NCI-H69 (cell line): ENCODE measurements at regions not wholly inside any gene's neighbourhood (a gene's known extent, or its start where the extent isn't known, plus 50 kb on each side); places are given as distances from the start of the nearest gene placed in this dataset.
A peak's percentile ranks its signal among the peaks of the same experiment; 100 is the strongest.

Source experiments
- DNase-seq: peaks from one replicate; lab custom pipeline; 2025; lab: John Stamatoyannopoulos, UW

- DNase-seq: peak; percentile 8
Measured at GRCh38 chr3:59341459-59341858, 291.6 kb upstream of the CFAP20DC start.

DNA sequence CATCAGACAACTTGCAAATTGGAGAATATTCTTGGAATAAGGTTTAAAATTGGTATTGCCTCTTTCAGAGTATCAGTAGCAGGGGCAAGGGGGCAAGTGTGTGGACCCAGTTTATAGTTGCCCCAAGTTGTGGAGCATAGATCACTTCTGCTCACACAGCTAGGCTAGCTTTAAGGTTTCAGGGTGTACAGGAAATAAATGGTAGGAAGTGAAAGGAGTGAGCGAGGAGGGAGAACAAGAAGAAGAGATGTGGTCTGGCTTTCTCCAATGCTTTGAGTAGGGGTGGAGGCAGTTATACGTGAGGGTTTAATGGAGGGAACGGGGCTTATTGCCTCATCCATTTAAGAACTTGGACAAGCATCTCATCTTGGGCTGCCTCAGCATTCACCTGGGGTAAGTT is 290.0 kb upstream of the CFAP20DC start:
- DNase-seq: no peak

GRCh38 chr3:59338934-59339333 is 289.1 kb upstream of the CFAP20DC start:
- DNase-seq: no peak

DNA sequence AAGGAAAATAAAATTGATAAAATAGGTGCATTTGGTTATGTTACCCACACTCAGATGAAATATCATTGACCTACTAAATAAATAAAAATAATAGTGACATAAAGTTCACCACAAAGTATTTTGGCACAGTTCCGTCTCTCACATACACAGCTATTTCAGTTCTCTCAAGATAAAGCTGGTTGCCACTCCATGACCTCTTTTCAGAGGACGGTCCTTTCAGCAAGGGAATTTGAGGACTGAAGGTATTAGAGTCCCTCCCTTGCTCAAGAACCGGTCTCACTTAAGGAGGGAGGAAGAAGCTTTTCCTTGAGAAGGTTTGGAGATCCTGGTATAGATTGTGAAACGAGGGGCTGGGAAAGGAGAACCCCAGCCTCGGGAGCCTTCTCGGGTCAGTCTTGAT is 285.5 kb upstream of the CFAP20DC start:
- DNase-seq: no peak

GRCh38 chr3:59334585-59334984 is 284.8 kb upstream of the CFAP20DC start:
- no peak for DNase-seq

GRCh38 chr3:59327376-59327808 is 277.6 kb upstream of the CFAP20DC start:
- DNase-seq: peak; percentile 2

- peak; percentile 1 for DNase-seq
Measured at GRCh38 chr3:59326246-59327024, 276.6 kb upstream of the CFAP20DC start.

GRCh38 chr3:59321881-59322540 is 272.2 kb upstream of the CFAP20DC start:
- DNase-seq: peak; percentile 91

DNA sequence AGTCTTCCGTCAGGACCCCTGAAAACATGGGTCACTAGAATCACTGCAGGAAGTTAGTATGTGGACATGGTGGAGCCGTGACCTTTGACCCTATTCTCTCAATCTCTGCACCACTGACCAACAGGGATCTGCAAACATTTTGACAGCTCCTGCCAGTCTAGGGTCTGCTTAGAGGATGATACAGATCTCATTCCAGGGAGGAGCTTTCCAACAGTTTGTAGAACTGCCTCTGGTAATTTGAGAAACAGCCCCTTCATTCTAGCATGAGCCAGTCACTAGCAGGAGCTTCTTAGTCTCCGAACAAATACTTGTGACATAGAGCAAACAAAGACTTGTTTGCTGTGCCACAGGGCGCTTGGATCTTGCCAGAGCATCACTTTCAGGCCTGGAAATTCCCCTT is 270.3 kb upstream of the CFAP20DC start:
- DNase-seq: peak; percentile 93

GRCh38 chr3:59319442-59319841 is 269.6 kb upstream of the CFAP20DC start:
- no peak for DNase-seq

- DNase-seq: no peak
Measured at GRCh38 chr3:59318881-59319280, 269.1 kb upstream of the CFAP20DC start.

DNA sequence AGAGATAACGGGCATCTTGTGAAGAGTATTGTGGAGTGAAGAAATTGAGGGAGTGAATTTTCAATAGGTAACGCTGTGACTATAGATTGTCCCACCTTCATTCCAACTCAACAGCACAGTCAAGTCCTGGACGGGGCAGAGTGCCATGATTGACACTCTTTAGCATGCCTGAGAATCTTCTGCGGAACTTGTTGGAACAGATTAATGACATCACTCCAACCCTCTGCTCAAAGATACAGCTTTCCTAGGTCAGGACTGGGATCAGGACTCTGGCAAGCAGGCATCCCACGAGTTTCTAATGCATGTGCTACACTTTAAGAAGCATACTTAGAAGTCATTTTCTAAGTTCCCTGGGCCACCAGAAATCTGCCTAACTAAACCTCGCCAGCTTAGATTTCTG is 267.6 kb upstream of the CFAP20DC start:
- DNase-seq: no peak

DNA sequence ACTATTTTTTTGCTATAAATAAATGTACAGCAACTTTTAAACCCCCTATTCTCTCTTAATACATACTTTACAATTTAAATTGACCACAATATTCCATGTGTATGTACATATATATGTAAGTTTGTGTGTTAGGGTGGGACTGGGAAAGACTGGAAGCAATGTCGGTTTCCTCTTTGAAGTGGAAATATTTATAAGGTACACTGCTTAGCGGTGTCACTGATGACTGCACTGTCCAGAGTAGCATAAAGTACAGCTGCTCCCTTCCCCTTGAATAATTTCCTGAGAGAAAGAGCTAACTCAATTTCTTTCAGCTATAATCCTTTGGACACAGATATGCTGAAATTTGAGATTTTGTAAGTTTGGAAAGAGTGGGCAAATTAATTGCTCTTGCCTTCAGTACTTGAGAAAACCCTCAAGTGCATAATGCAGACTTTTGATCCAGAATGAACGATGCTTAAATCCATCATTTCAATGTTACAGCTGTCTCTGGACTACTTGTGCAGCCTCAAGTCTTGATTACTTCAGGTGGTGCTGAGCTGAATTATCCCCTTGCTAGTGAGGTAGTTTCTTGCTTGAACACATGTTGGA is 267.0 kb upstream of the CFAP20DC start:
- no peak for DNase-seq

GRCh38 chr3:59313365-59313764 is 263.5 kb upstream of the CFAP20DC start:
- peak; percentile 74 for DNase-seq

- no peak for DNase-seq
Measured at GRCh38 chr3:59311231-59311630, 261.4 kb upstream of the CFAP20DC start.

DNA sequence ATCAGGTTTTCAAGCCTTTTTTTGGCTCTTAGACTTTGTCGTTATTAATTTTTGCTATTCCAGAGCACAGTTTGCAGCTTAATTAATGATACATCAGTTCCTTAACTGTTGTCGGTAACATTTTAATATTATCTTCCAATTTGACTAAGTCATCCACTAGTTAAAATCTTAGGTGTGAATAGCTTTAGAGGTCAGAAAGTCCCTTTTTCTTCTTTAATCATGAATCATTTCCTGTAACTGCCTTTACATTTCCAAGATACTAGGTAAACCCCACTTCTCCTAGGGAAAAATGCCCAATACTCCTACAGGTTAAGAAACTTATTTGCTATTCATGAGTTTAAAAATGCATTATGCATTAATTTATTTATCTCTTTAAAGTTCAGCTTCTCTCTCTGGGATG is 260.9 kb upstream of the CFAP20DC start:
- DNase-seq: no peak

DNA sequence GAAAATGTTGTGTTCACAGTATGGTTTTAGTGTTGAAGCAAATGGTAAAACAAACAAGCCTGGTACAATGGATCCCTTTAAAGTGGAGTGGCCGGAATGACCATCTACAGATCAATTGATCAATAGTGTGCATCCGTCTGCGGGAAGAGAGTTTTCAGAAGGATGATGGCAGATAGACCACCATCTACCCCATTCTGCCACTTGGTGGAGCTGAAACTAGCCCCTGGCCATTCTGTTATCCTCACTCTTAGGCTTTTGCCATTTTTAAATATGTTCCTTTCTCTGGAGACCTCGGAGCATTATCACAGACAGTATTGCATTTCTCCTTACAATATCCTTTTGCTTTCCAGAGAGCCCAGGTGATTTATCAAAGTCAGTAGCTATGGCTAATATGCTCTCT is 258.9 kb upstream of the CFAP20DC start:
- peak; percentile 24 for DNase-seq

- peak; percentile 31 for DNase-seq
Measured at GRCh38 chr3:59308001-59308400, 258.2 kb upstream of the CFAP20DC start.

DNA sequence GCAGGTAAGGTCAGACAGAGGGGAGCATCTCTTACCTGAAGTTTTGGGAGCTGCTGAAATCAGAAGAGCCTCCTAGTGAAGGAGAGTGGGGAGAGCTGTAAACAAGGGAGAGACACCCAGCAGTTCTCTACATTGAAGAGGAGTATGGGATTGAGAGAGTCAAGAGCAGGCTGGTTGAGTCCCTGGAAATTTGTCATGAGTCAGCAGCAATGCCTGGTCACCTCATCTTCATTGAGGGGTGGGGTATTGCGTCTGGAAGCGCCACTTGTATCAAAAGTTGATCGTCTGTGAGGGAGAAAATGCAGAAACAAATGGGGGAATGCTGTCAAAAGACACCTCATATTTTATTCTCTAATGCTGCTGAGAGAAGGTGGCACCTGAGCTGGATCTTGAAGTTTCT is 256.6 kb upstream of the CFAP20DC start:
- no peak for DNase-seq

DNA sequence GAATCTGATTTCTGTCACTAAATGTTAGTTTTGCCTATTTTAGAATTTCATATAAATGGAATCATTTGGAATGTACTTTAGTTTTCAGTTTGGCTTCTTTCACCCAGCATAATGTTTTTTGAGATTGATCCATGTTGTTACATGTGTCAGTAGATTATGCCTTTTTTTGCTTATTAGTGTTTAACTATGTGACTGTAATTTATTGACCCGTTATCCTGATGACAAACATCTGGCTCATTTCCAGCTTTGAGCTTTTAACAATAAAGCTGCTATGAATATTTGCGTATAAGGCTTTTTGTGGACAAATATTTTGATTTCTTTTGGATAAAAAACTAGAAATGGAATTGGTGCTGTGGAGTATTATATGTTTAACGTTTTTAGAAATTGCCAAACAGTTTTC is 254.5 kb upstream of the CFAP20DC start:
- peak; percentile 1 for DNase-seq

- DNase-seq: peak; percentile 2
Measured at GRCh38 chr3:59303452-59303851, 253.6 kb upstream of the CFAP20DC start.

GRCh38 chr3:59302442-59302841 is 252.6 kb upstream of the CFAP20DC start:
- DNase-seq: no peak

DNA sequence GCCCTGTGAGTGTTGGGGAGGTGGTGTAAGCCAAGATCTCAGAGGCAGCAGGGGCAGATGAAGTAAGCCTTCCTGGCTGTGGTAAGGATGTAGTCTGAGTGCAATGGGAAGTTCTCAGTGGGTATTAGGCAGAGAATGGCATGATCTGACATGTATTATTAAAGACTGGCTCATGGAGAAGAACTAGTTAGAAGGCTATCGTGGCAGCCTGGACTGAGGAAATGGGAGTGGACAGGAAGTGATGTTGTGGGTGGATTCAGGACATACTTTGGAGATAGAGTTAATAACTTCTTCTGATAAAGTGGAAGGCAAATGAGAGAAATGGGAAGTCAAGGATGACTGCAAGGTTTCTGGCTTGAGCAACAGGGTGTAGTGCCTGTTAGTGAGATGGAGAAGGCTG is 250.9 kb upstream of the CFAP20DC start:
- no peak for DNase-seq
